ENCODE measurements at regions not wholly inside any gene's neighbourhood (a gene's known extent, or its start where the extent isn't known, plus 50 kb on each side); places are given as distances from the start of the nearest gene placed in this dataset.
"Not testable (repeated sequence)": the region's sequence is repeated elsewhere in the genome, so short reads cannot be mapped to it uniquely, and the experiment has no call there.

- DNase-seq = no peak
Observed at GRCh38 chr14:48229091-48229490, 553.7 kb upstream of the MDGA2 start.

GRCh38 chr14:48193893-48194292 is 518.5 kb upstream of the MDGA2 start:
- no peak for DNase-seq

GRCh38 chr14:48149624-48150023 is 474.2 kb upstream of the MDGA2 start:
- not testable (repeated sequence) for DNase-seq

GRCh38 chr14:48140804-48141203 is 465.4 kb upstream of the MDGA2 start:
- DNase-seq = no peak

- no peak for DNase-seq
Observed at GRCh38 chr14:48129472-48129871, 454.1 kb upstream of the MDGA2 start.

- no peak for DNase-seq
Observed at GRCh38 chr14:48127674-48128073, 452.3 kb upstream of the MDGA2 start.

GRCh38 chr14:48125654-48126053 is 450.2 kb upstream of the MDGA2 start:
- DNase-seq = no peak

GRCh38 chr14:48113713-48114112 is 438.3 kb upstream of the MDGA2 start:
- no peak for DNase-seq

GRCh38 chr14:48111151-48111550 is 435.7 kb upstream of the MDGA2 start:
- DNase-seq = no peak

GRCh38 chr14:48107646-48108045 is 432.2 kb upstream of the MDGA2 start:
- no peak for DNase-seq

GRCh38 chr14:48096897-48097296 is 421.5 kb upstream of the MDGA2 start:
- DNase-seq = no peak

- no peak for DNase-seq
Observed at GRCh38 chr14:48086516-48086915, 411.1 kb upstream of the MDGA2 start.

- DNase-seq = no peak
Observed at GRCh38 chr14:48075487-48075886, 400.1 kb upstream of the MDGA2 start.

- no peak for DNase-seq
Observed at GRCh38 chr14:48052973-48053372, 377.6 kb upstream of the MDGA2 start.

- DNase-seq = no peak
Observed at GRCh38 chr14:48035836-48036235, 360.4 kb upstream of the MDGA2 start.

- DNase-seq = no peak
Observed at GRCh38 chr14:48027115-48027514, 351.7 kb upstream of the MDGA2 start.

- no peak for DNase-seq
Observed at GRCh38 chr14:48023881-48024280, 348.5 kb upstream of the MDGA2 start.

- not testable (repeated sequence) for DNase-seq
Observed at GRCh38 chr14:48011484-48011883, 336.1 kb upstream of the MDGA2 start.

- DNase-seq = no peak
Observed at GRCh38 chr14:48008646-48009045, 333.2 kb upstream of the MDGA2 start.

- no peak for DNase-seq
Observed at GRCh38 chr14:48005986-48006385, 330.6 kb upstream of the MDGA2 start.

GRCh38 chr14:47993883-47994282 is 318.5 kb upstream of the MDGA2 start:
- no peak for DNase-seq

- DNase-seq = no peak
Observed at GRCh38 chr14:47988175-47988574, 312.8 kb upstream of the MDGA2 start.

GRCh38 chr14:47978871-47979270 is 303.5 kb upstream of the MDGA2 start:
- no peak for DNase-seq

- no peak for DNase-seq
Observed at GRCh38 chr14:47976139-47976538, 300.7 kb upstream of the MDGA2 start.

GRCh38 chr14:47966076-47966810 is 290.8 kb upstream of the MDGA2 start:
- DNase-seq = no peak
